ENCODE measurements at regions not wholly inside any gene's neighbourhood (a gene's known extent, or its start where the extent isn't known, plus 50 kb on each side); places are given as distances from the start of the nearest gene placed in this dataset.

GRCh38 chr3:13243586-13243985, 170.4 kb upstream of the IQSEC1 start:
- TF ChIP-seq EP300 (IDR thresholded peaks at IDR 0.05) (no peak), POLR2A (IDR thresholded peaks at IDR 0.05; ENCODE audit: low read depth) (no peak), CTCF (IDR thresholded peaks at IDR 0.05) (no peak)
